Hepatocyte (in vitro differentiated cells): ENCODE measurements at regions not wholly inside any gene's neighbourhood (a gene's known extent, or its start where the extent isn't known, plus 50 kb on each side); places are given as distances from the start of the nearest gene placed in this dataset.

Source experiments
- DNase-seq: peaks from one replicate; pipeline ENCODE4 v3.0.0-alpha.2; 2016; ENCODE audit warnings: low spot score
- H2AFZ ChIP-seq: fragments of 200-600 bp; sonication (generic); 2 replicates; pipeline ENCODE4 v1.6.0; 2016; ENCODE audit warnings: antibody characterized with exemption, mild to moderate bottlenecking
- H3K27ac ChIP-seq: fragments of 200-600 bp; sonication (generic); 2 replicates; pipeline ENCODE4 v1.5.1; 2016; ENCODE audit warnings: mild to moderate bottlenecking
- H3K27me3 ChIP-seq: fragments of 200-600 bp; sonication (generic); 2 replicates; pipeline ENCODE4 v1.6.1; 2016
- H3K36me3 ChIP-seq: fragments of 200-600 bp; sonication (generic); replicated peaks from 2 replicates; pipeline ENCODE4 v1.5.1; 2016; ENCODE audit warnings: low read depth; ENCODE audit not compliant: insufficient read depth
- H3K4me1 ChIP-seq: fragments of 200-600 bp; sonication (generic); 2 replicates; pipeline ENCODE4 v1.5.1; 2016; ENCODE audit warnings: mild to moderate bottlenecking, moderate library complexity; ENCODE audit not compliant: insufficient read depth
- H3K4me2 ChIP-seq: fragments of 200-600 bp; sonication (generic); 2 replicates; pipeline ENCODE4 v1.6.0; 2016
- H3K4me3 ChIP-seq: fragments of 200-600 bp; sonication (generic); 2 replicates; pipeline ENCODE4 v1.5.1; 2016; ENCODE audit warnings: mild to moderate bottlenecking
- H3K79me2 ChIP-seq: fragments of 200-600 bp; sonication (generic); 2 replicates; pipeline ENCODE4 v1.6.0; 2017; ENCODE audit warnings: mild to moderate bottlenecking
- H3K9me2 ChIP-seq: fragments of 200-600 bp; sonication (generic); replicated peaks from 2 replicates; pipeline ENCODE4 v1.6.0; 2017; ENCODE audit warnings: mild to moderate bottlenecking; ENCODE audit not compliant: insufficient read depth
- H3K9me3 ChIP-seq: fragments of 200-600 bp; sonication (generic); 2 replicates; pipeline ENCODE4 v1.5.1; 2016; ENCODE audit warnings: low read depth, mild to moderate bottlenecking
- H4K20me1 ChIP-seq: fragments of 200-600 bp; sonication (generic); 2 replicates; pipeline ENCODE4 v1.6.0; 2016; ENCODE audit warnings: mild to moderate bottlenecking; ENCODE audit not compliant: insufficient read depth, poor library complexity, severe bottlenecking
- CTCF ChIP-seq: fragments of 200-600 bp; sonication (generic); IDR thresholded peaks from 2 replicates; pipeline ENCODE4 v1.5.1; 2016; ENCODE audit warnings: antibody characterized with exemption, mild to moderate bottlenecking; ENCODE audit not compliant: poor library complexity
- EZH2 ChIP-seq: fragments of 200-600 bp; sonication (generic); IDR thresholded peaks from 2 replicates; pipeline ENCODE4 v1.6.1; 2016; ENCODE audit warnings: antibody characterized with exemption, mild to moderate bottlenecking, borderline replicate concordance
- EZH2phosphoT487 ChIP-seq: fragments of 200-600 bp; sonication (generic); IDR thresholded peaks from one replicate; pipeline ENCODE4 v1.6.1; 2018; ENCODE audit warnings: antibody characterized with exemption, mild to moderate bottlenecking, low read depth, moderate library complexity; ENCODE audit not compliant: unreplicated experiment, severe bottlenecking
- WGBS: methylation state at CpG from one replicate; pipeline ENCODE4 v1.1.6; 2016; ENCODE audit warnings: low lambda C conversion rate; ENCODE audit errors: missing lambda C conversion rate; 5-methylcytosine and 5-hydroxymethylcytosine counted together

- H2AFZ ChIP-seq: no peak overlapping the region
- no peaks in the 10 kb centered on the region for H3K79me2 ChIP-seq
- no peaks in the 10 kb centered on the region for H3K9me3 ChIP-seq
- H3K4me1 ChIP-seq: no peaks in the 10 kb centered on the region
- H3K27ac ChIP-seq: no peak overlapping the region
- no peaks in the 10 kb centered on the region for H4K20me1 ChIP-seq
- no peaks in the 10 kb centered on the region for H3K9me2 ChIP-seq
- no peak for DNase-seq
- H3K36me3 ChIP-seq: no peaks in the 10 kb centered on the region
- WGBS: 87% methylated on average over 3 of the region's 3 CpGs
- no peak overlapping the region for H3K4me2 ChIP-seq
- no peak overlapping the region for H3K4me3 ChIP-seq
- TF ChIP-seq EZH2 (no peak), EZH2phosphoT487 (no peak), CTCF (no peak)
- H3K27me3 ChIP-seq: no peaks in the 10 kb centered on the region
Measured at GRCh38 chr9:28407351-28407750, 834.1 kb upstream of the C9orf72 start.

- H3K27me3 ChIP-seq: no peaks in the 10 kb centered on the region
- H3K4me2 ChIP-seq: peak overlapping the region; percentile 17
- no peaks in the 10 kb centered on the region for H3K36me3 ChIP-seq
- no peaks in the 10 kb centered on the region for H3K9me2 ChIP-seq
- H4K20me1 ChIP-seq: no peaks in the 10 kb centered on the region
- 45% methylated on average over 1 of the region's 1 CpG for WGBS
- no peak for TF ChIP-seq CTCF
- TF ChIP-seq EZH2: no peak
- no peak for TF ChIP-seq EZH2phosphoT487
- H3K4me1 ChIP-seq: no peaks in the 10 kb centered on the region
- no peak overlapping the region for H3K4me3 ChIP-seq
- H2AFZ ChIP-seq: no peak overlapping the region
- no peak overlapping the region for H3K27ac ChIP-seq
- no peaks in the 10 kb centered on the region for H3K9me3 ChIP-seq
- DNase-seq: no peak
- no peaks in the 10 kb centered on the region for H3K79me2 ChIP-seq
Measured at GRCh38 chr9:28409919-28410318, 836.6 kb upstream of the C9orf72 start.

- Histone ChIP-seq H3K27me3 (no peaks in the 10 kb centered on the region), H3K27ac (no peak overlapping the region), H3K4me1 (no peaks in the 10 kb centered on the region), H2AFZ (no peak overlapping the region), H3K4me3 (no peak overlapping the region), H3K4me2 (peak overlapping the region; percentile 17), H4K20me1 (no peaks in the 10 kb centered on the region), H3K9me2 (no peaks in the 10 kb centered on the region), H3K36me3 (no peaks in the 10 kb centered on the region), H3K79me2 (no peaks in the 10 kb centered on the region), H3K9me3 (no peaks in the 10 kb centered on the region)
- TF ChIP-seq EZH2phosphoT487 (no peak), EZH2 (no peak), CTCF (no peak)
- WGBS: 14% methylated on average over 3 of the region's 3 CpGs
- DNase-seq: peak; percentile 6
Measured at GRCh38 chr9:28410411-28410810, 837.1 kb upstream of the C9orf72 start.

GRCh38 chr9:28413471-28413870, 840.2 kb upstream of the C9orf72 start:
- Histone ChIP-seq H3K9me3 (no peaks in the 10 kb centered on the region), H4K20me1 (no peaks in the 10 kb centered on the region), H2AFZ (no peak overlapping the region), H3K4me1 (no peaks in the 10 kb centered on the region), H3K36me3 (no peaks in the 10 kb centered on the region), H3K27ac (no peak overlapping the region), H3K79me2 (no peaks in the 10 kb centered on the region), H3K27me3 (no peaks in the 10 kb centered on the region), H3K4me2 (no peak overlapping the region), H3K4me3 (no peak overlapping the region), H3K9me2 (no peaks in the 10 kb centered on the region)
- WGBS: 79% methylated on average over 1 of the region's 1 CpG
- DNase-seq: no peak
- no peak for TF ChIP-seq EZH2phosphoT487
- no peak for TF ChIP-seq CTCF
- no peak for TF ChIP-seq EZH2
